ENCODE measurements at regions not wholly inside any gene's neighbourhood (a gene's known extent, or its start where the extent isn't known, plus 50 kb on each side); places are given as distances from the start of the nearest gene placed in this dataset.

DNA sequence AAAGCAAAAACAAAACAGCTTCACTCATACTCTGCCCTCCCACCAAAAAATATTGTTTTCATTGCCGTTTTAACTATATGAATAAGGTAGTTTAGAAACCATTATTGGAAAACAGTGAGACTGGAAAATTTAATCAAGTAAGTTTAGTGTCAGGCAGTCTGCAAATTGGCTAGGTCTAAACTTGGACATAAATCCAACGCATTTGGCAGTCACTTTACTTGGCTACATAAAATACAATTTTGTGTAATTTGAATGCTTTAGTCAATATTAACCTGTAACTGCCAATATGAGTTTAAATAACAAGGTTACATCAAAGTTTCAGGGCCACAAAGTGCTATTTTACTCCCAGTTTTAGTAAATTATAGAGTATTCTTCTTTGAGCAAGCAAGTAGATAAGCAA is 202.3 kb upstream of the SLC38A2 start:
- TF ChIP-seq CTCF (IDR thresholded peaks at IDR 0.05), result no peak
- no peak for TF ChIP-seq ZFX (IDR thresholded peaks at IDR 0.05; ENCODE audit: borderline replicate concordance)
